ENCODE measurements at regions not wholly inside any gene's neighbourhood (a gene's known extent, or its start where the extent isn't known, plus 50 kb on each side); places are given as distances from the start of the nearest gene placed in this dataset.
"Not testable (repeated sequence)": the region's sequence is repeated elsewhere in the genome, so short reads cannot be mapped to it uniquely, and the experiment has no call there.

DNA sequence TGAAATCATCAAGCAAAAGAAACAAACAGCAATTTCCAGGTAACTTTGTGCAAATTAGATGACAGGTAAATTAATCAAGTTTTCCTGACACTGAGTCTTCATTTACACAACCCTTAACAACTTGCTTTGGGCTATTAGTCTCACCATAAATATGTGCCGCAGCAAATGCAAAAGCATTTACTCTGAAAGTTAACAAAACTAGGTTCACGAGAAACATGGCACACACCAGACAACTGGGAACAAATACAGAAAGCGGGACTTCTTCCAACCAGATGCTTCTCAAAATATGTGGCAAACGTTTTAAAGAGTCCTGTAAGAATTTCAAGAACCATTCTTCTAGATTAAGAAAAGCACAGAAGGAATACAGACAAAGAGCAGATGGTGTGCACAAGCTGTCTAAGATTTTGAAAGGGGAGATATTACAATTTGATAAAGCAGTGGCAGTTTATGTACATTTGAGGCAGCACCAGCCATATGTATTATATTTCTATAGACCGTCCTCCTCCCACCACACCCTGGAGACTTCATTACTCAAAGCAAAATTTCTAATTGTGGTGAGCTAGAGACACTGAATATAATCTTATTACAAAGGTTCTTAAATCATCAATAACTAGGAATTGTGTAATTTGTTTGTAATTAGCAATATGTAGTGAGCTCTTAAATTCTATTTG is 192.5 kb upstream of the ADAMTS3 start:
- H3K4me3 ChIP-seq (ENCODE audit: low read depth, low read length) = no peak overlapping the region
- in situ Hi-C loops (cut with HindIII; ENCODE audit: low pct_ligation_motif_present, low sequenced_read_pairs) = no loop called here
- TF ChIP-seq, protein P1, sequence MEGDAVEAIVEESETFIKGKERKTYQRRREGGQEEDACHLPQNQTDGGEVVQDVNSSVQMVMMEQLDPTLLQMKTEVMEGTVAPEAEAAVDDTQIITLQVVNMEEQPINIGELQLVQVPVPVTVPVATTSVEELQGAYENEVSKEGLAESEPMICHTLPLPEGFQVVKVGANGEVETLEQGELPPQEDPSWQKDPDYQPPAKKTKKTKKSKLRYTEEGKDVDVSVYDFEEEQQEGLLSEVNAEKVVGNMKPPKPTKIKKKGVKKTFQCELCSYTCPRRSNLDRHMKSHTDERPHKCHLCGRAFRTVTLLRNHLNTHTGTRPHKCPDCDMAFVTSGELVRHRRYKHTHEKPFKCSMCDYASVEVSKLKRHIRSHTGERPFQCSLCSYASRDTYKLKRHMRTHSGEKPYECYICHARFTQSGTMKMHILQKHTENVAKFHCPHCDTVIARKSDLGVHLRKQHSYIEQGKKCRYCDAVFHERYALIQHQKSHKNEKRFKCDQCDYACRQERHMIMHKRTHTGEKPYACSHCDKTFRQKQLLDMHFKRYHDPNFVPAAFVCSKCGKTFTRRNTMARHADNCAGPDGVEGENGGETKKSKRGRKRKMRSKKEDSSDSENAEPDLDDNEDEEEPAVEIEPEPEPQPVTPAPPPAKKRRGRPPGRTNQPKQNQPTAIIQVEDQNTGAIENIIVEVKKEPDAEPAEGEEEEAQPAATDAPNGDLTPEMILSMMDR (IDR thresholded peaks at IDR 0.05; ENCODE audit: low read depth, low read length, missing control alignments) = no peak
- DNase-seq = no peak
- H3K36me3 ChIP-seq (replicated peaks) = no peaks in the 10 kb centered on the region
- H3K27ac ChIP-seq = no peak overlapping the region
- no peaks in the 10 kb centered on the region for H3K27me3 ChIP-seq (replicated peaks)

- H3K27me3 ChIP-seq (replicated peaks); H3K27ac ChIP-seq; DNase-seq; H3K4me3 ChIP-seq (ENCODE audit: low read depth, low read length); H3K36me3 ChIP-seq (replicated peaks); in situ Hi-C loops (cut with HindIII; ENCODE audit: low pct_ligation_motif_present, low sequenced_read_pairs): not testable (repeated sequence)
Measured at GRCh38 chr4:72753414-72753813, 184.4 kb upstream of the ADAMTS3 start.

DNA sequence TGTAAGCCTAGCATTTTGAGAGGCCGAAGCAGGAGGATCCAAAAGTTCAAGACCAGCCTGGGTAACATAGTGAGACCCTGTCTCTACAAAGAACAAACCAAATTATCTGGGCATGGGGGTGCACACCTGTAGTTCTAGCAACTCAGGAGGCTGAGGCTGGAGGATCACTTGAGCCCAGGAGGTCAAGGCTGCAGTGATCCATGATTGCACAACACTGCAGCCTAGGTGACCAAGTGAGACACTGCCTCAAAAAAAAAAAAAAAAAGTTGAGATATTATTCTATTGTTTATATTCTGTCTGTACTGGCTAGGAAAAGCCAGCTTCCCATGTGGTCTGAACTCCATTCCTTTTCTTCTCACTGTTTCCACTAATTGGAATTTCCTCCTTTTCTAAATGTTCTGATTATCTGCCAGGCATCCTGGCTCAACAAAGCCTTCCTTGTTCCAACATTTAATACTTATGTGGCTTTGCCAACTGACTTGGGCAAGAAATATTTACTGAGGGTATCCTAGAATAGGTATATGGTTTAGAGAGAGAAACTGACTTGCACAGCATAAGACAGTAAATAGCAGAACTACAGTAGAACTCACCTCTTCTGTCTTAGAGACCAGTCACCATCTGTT is 175.2 kb upstream of the ADAMTS3 start:
- in situ Hi-C loops (cut with HindIII; ENCODE audit: low pct_ligation_motif_present, low sequenced_read_pairs) = no loop called here
- H3K27me3 ChIP-seq (replicated peaks) = no peaks in the 10 kb centered on the region
- no peaks in the 10 kb centered on the region for H3K36me3 ChIP-seq (replicated peaks)
- no peak for DNase-seq
- no peak overlapping the region for H3K4me3 ChIP-seq (ENCODE audit: low read depth, low read length)
- TF ChIP-seq, protein P1 (IDR thresholded peaks at IDR 0.05; ENCODE audit: low read depth, low read length, missing control alignments) = no peak
- no peak overlapping the region for H3K27ac ChIP-seq

GRCh38 chr4:72743078-72743477 is 174.1 kb upstream of the ADAMTS3 start:
- no peak for DNase-seq
- H3K27me3 ChIP-seq (replicated peaks) = no peaks in the 10 kb centered on the region
- H3K36me3 ChIP-seq (replicated peaks) = no peaks in the 10 kb centered on the region
- TF ChIP-seq, protein P1 (IDR thresholded peaks at IDR 0.05; ENCODE audit: low read depth, low read length, missing control alignments) = no peak
- in situ Hi-C loops (cut with HindIII; ENCODE audit: low pct_ligation_motif_present, low sequenced_read_pairs) = no loop called here
- no peak overlapping the region for H3K4me3 ChIP-seq (ENCODE audit: low read depth, low read length)
- H3K27ac ChIP-seq = no peak overlapping the region

GRCh38 chr4:72715299-72715698 is 146.3 kb upstream of the ADAMTS3 start:
- in situ Hi-C loops (cut with HindIII; ENCODE audit: low pct_ligation_motif_present, low sequenced_read_pairs) = no loop called here

More at GRCh38 chr4:72715299-72715698, 146.3 kb upstream of the ADAMTS3 start:
- no peak for DNase-seq
- TF ChIP-seq, protein P1 (IDR thresholded peaks at IDR 0.05; ENCODE audit: low read depth, low read length, missing control alignments) = no peak
- Histone ChIP-seq H3K36me3 (replicated peaks) (no peaks in the 10 kb centered on the region), H3K4me3 (ENCODE audit: low read depth, low read length) (no peak overlapping the region), H3K27ac (no peak overlapping the region), H3K27me3 (replicated peaks) (no peaks in the 10 kb centered on the region)
